KMS-11 (cell line): ENCODE measurements at regions not wholly inside any gene's neighbourhood (a gene's known extent, or its start where the extent isn't known, plus 50 kb on each side); places are given as distances from the start of the nearest gene placed in this dataset.

Experiments
- H2AFZ ChIP-seq: fragments of 200-600 bp; sonication (generic); 2 replicates; pipeline ENCODE4 v1.6.1; 2016; ENCODE audit warnings: antibody characterized with exemption, mixed run types, low read depth
- H3K27ac ChIP-seq: fragments of 200-600 bp; sonication (generic); 2 replicates; pipeline ENCODE4 v1.6.1; 2016; ENCODE audit warnings: mild to moderate bottlenecking, mixed run types
- H3K27me3 ChIP-seq: fragments of 200-600 bp; sonication (generic); 2 replicates; pipeline ENCODE4 v1.6.1; 2017; ENCODE audit warnings: mild to moderate bottlenecking, low read depth, mixed run types, moderate library complexity; ENCODE audit not compliant: insufficient read depth
- H3K36me3 ChIP-seq: fragments of 200-600 bp; sonication (generic); 2 replicates; pipeline ENCODE4 v1.6.1; 2017; ENCODE audit warnings: mild to moderate bottlenecking, mixed run types; ENCODE audit not compliant: insufficient read depth
- H3K4me1 ChIP-seq: fragments of 200-600 bp; sonication (generic); 2 replicates; pipeline ENCODE4 v1.6.1; 2016; ENCODE audit warnings: mild to moderate bottlenecking, low read depth, mixed run types; ENCODE audit not compliant: poor library complexity, severe bottlenecking
- H3K4me2 ChIP-seq: fragments of 200-600 bp; sonication (generic); 2 replicates; pipeline ENCODE4 v1.7.0; 2016; ENCODE audit warnings: mild to moderate bottlenecking, mixed run types
- H3K4me3 ChIP-seq: fragments of 200-600 bp; sonication (generic); IDR thresholded peaks from 2 replicates; pipeline ENCODE4 v1.6.1; 2017; ENCODE audit warnings: low read depth, low read length, mixed read lengths; ENCODE audit not compliant: insufficient read depth
- H3K79me2 ChIP-seq: fragments of 200-600 bp; sonication (generic); 2 replicates; pipeline ENCODE4 v1.6.1; 2016; ENCODE audit warnings: low read depth, mixed run types; ENCODE audit not compliant: insufficient read depth
- H3K9ac ChIP-seq: fragments of 200-600 bp; sonication (generic); 2 replicates; pipeline ENCODE4 v1.6.1; 2016; ENCODE audit warnings: mild to moderate bottlenecking, mixed run types
- H4K20me1 ChIP-seq: fragments of 200-600 bp; sonication (generic); 2 replicates; pipeline ENCODE4 v1.6.1; 2016; ENCODE audit warnings: mild to moderate bottlenecking, mixed run types; ENCODE audit not compliant: insufficient read depth
- TF ChIP-seq, protein P1 (sequence below): fragments of 200-600 bp; sonication (generic); conservative IDR thresholded peaks from 2 replicates; pipeline ENCODE4 v1.6.1; 2017; ENCODE audit warnings: low read depth, mild to moderate bottlenecking, antibody characterized with exemption, low read length, moderate library complexity, mixed read lengths

DNA sequence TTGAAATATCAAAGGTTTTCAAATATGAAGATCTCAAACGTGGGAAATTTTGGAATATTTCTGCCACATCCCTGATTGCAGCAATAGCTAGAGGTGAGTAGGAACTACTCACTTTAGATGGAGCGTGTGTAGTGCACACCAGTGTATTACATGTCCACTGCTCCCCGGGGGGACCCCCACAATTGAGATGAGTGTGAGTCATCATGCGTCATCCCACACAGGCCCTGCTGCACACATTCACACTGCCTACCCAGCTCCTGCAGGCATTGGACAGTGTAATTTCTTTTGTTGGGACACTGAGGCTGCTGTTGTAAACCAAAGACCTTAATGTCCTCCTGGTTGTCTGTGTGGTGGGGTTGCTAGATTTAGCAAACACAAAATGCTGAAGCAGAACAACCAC is 280.0 kb downstream of the GAS1 start:
- Histone ChIP-seq H4K20me1 (no peaks in the 10 kb centered on the region), H3K4me3 (no peak overlapping the region), H3K36me3 (no peaks in the 10 kb centered on the region), H3K79me2 (no peaks in the 10 kb centered on the region), H3K4me2 (no peak overlapping the region), H3K27ac (no peak overlapping the region), H2AFZ (no peak overlapping the region), H3K27me3 (no peaks in the 10 kb centered on the region), H3K4me1 (no peaks in the 10 kb centered on the region), H3K9ac (no peak overlapping the region)
- TF ChIP-seq, protein P1, sequence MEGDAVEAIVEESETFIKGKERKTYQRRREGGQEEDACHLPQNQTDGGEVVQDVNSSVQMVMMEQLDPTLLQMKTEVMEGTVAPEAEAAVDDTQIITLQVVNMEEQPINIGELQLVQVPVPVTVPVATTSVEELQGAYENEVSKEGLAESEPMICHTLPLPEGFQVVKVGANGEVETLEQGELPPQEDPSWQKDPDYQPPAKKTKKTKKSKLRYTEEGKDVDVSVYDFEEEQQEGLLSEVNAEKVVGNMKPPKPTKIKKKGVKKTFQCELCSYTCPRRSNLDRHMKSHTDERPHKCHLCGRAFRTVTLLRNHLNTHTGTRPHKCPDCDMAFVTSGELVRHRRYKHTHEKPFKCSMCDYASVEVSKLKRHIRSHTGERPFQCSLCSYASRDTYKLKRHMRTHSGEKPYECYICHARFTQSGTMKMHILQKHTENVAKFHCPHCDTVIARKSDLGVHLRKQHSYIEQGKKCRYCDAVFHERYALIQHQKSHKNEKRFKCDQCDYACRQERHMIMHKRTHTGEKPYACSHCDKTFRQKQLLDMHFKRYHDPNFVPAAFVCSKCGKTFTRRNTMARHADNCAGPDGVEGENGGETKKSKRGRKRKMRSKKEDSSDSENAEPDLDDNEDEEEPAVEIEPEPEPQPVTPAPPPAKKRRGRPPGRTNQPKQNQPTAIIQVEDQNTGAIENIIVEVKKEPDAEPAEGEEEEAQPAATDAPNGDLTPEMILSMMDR, result no peak

- Histone ChIP-seq H3K36me3 (no peaks in the 10 kb centered on the region), H3K4me1 (no peaks in the 10 kb centered on the region), H3K4me3 (no peak overlapping the region), H2AFZ (no peak overlapping the region), H3K9ac (no peak overlapping the region), H3K27me3 (no peaks in the 10 kb centered on the region), H3K79me2 (no peaks in the 10 kb centered on the region), H3K4me2 (no peak overlapping the region), H4K20me1 (no peaks in the 10 kb centered on the region), H3K27ac (no peak overlapping the region)
- TF ChIP-seq, protein P1, result no peak
Measured at GRCh38 chr9:86665416-86665815, 281.9 kb downstream of the GAS1 start.

GRCh38 chr9:86664603-86665002 is 282.7 kb downstream of the GAS1 start:
- H3K4me2 ChIP-seq, result no peak overlapping the region
- TF ChIP-seq, protein P1, result no peak
- no peaks in the 10 kb centered on the region for H3K4me1 ChIP-seq
- H4K20me1 ChIP-seq, result no peaks in the 10 kb centered on the region
- H3K9ac ChIP-seq, result no peak overlapping the region
- no peaks in the 10 kb centered on the region for H3K36me3 ChIP-seq
- H3K27me3 ChIP-seq, result no peaks in the 10 kb centered on the region
- H3K27ac ChIP-seq, result no peak overlapping the region
- H2AFZ ChIP-seq, result no peak overlapping the region
- no peaks in the 10 kb centered on the region for H3K79me2 ChIP-seq
- no peak overlapping the region for H3K4me3 ChIP-seq

GRCh38 chr9:86663905-86664304 is 283.4 kb downstream of the GAS1 start:
- no peaks in the 10 kb centered on the region for H3K79me2 ChIP-seq
- H3K36me3 ChIP-seq, result no peaks in the 10 kb centered on the region
- no peaks in the 10 kb centered on the region for H3K4me1 ChIP-seq
- H4K20me1 ChIP-seq, result no peaks in the 10 kb centered on the region
- H3K27ac ChIP-seq, result no peak overlapping the region
- no peak overlapping the region for H2AFZ ChIP-seq
- H3K9ac ChIP-seq, result no peak overlapping the region
- no peaks in the 10 kb centered on the region for H3K27me3 ChIP-seq
- TF ChIP-seq, protein P1, result no peak
- H3K4me2 ChIP-seq, result no peak overlapping the region
- no peak overlapping the region for H3K4me3 ChIP-seq
